GM12873 (cell line): ENCODE measurements at regions not wholly inside any gene's neighbourhood (a gene's known extent, or its start where the extent isn't known, plus 50 kb on each side); places are given as distances from the start of the nearest gene placed in this dataset.

Experiments
- CTCF ChIP-seq: IDR thresholded peaks from 2 replicates; pipeline ENCODE4 v1.5.1; 2012; ENCODE audit warnings: low read depth, mild to moderate bottlenecking, moderate library complexity, low read length, control low read depth; ENCODE audit not compliant: insufficient read depth; ENCODE audit errors: missing control alignments

- TF ChIP-seq CTCF = no peak
Observed at GRCh38 chr22:49664891-49665290, 162.8 kb downstream of the BRD1 start.

GRCh38 chr22:49664371-49664881, 163.2 kb downstream of the BRD1 start:
- no peak for TF ChIP-seq CTCF

GRCh38 chr22:49663823-49664222, 163.8 kb downstream of the BRD1 start:
- TF ChIP-seq CTCF = no peak

- no peak for TF ChIP-seq CTCF
Observed at GRCh38 chr22:49663311-49663711, 164.4 kb downstream of the BRD1 start.

- no peak for TF ChIP-seq CTCF
Observed at GRCh38 chr22:49662681-49663080, 165.0 kb downstream of the BRD1 start.

- no peak for TF ChIP-seq CTCF
Observed at GRCh38 chr22:49660794-49661781, 166.6 kb downstream of the BRD1 start.

- no peak for TF ChIP-seq CTCF
Observed at GRCh38 chr22:49660321-49660720, 167.4 kb downstream of the BRD1 start.
